ENCODE measurements at regions not wholly inside any gene's neighbourhood (a gene's known extent, or its start where the extent isn't known, plus 50 kb on each side); places are given as distances from the start of the nearest gene placed in this dataset.

GRCh38 chr13:76829572-76830327 is 56.5 kb downstream of the KCTD12 start:
- no peak for TF ChIP-seq GATA3 (IDR thresholded peaks at IDR 0.05; ENCODE audit: low read depth, low read length)
- no peak for TF ChIP-seq GATA2 (IDR thresholded peaks at IDR 0.05; ENCODE audit: low read depth, low read length)

- TF ChIP-seq GATA3 (IDR thresholded peaks at IDR 0.05; ENCODE audit: low read depth, low read length) (no peak), GATA2 (IDR thresholded peaks at IDR 0.05; ENCODE audit: low read depth, low read length) (no peak)
These were observed 57.9 kb downstream of the KCTD12 start for GRCh38 chr13:76828316-76828741.

- no peak for TF ChIP-seq GATA3 (IDR thresholded peaks at IDR 0.05; ENCODE audit: low read depth, low read length)
- TF ChIP-seq GATA2 (IDR thresholded peaks at IDR 0.05; ENCODE audit: low read depth, low read length), result no peak
These were observed 59.7 kb downstream of the KCTD12 start for GRCh38 chr13:76826527-76826926.

- TF ChIP-seq GATA2 (IDR thresholded peaks at IDR 0.05; ENCODE audit: low read depth, low read length) (no peak), GATA3 (IDR thresholded peaks at IDR 0.05; ENCODE audit: low read depth, low read length) (no peak)
These were observed 60.8 kb downstream of the KCTD12 start for GRCh38 chr13:76825430-76825829.

- TF ChIP-seq GATA2 (IDR thresholded peaks at IDR 0.05; ENCODE audit: low read depth, low read length), result no peak
- no peak for TF ChIP-seq GATA3 (IDR thresholded peaks at IDR 0.05; ENCODE audit: low read depth, low read length)
These were observed 62.2 kb downstream of the KCTD12 start for GRCh38 chr13:76823969-76824368.

- TF ChIP-seq GATA3 (IDR thresholded peaks at IDR 0.05; ENCODE audit: low read depth, low read length) (no peak), GATA2 (IDR thresholded peaks at IDR 0.05; ENCODE audit: low read depth, low read length) (no peak)
These were observed 63.4 kb downstream of the KCTD12 start for GRCh38 chr13:76822698-76823267.

GRCh38 chr13:76820759-76821158 is 65.4 kb downstream of the KCTD12 start:
- TF ChIP-seq GATA3 (IDR thresholded peaks at IDR 0.05; ENCODE audit: low read depth, low read length), result no peak
- no peak for TF ChIP-seq GATA2 (IDR thresholded peaks at IDR 0.05; ENCODE audit: low read depth, low read length)

- no peak for TF ChIP-seq GATA2 (IDR thresholded peaks at IDR 0.05; ENCODE audit: low read depth, low read length)
- TF ChIP-seq GATA3 (IDR thresholded peaks at IDR 0.05; ENCODE audit: low read depth, low read length), result no peak
These were observed 69.8 kb downstream of the KCTD12 start for GRCh38 chr13:76816394-76816793.

- TF ChIP-seq GATA3 (IDR thresholded peaks at IDR 0.05; ENCODE audit: low read depth, low read length), result no peak
These were observed 70.9 kb downstream of the KCTD12 start for GRCh38 chr13:76815344-76815743.

- TF ChIP-seq GATA3 (IDR thresholded peaks at IDR 0.05; ENCODE audit: low read depth, low read length), result no peak
- no peak for TF ChIP-seq GATA2 (IDR thresholded peaks at IDR 0.05; ENCODE audit: low read depth, low read length)
These were observed 72.3 kb downstream of the KCTD12 start for GRCh38 chr13:76813891-76814290.

GRCh38 chr13:76813000-76813691 is 73.1 kb downstream of the KCTD12 start:
- no peak for TF ChIP-seq GATA3 (IDR thresholded peaks at IDR 0.05; ENCODE audit: low read depth, low read length)
- TF ChIP-seq GATA2 (IDR thresholded peaks at IDR 0.05; ENCODE audit: low read depth, low read length), result no peak

GRCh38 chr13:76812206-76812897 is 73.9 kb downstream of the KCTD12 start:
- no peak for TF ChIP-seq GATA3 (IDR thresholded peaks at IDR 0.05; ENCODE audit: low read depth, low read length)
- no peak for TF ChIP-seq GATA2 (IDR thresholded peaks at IDR 0.05; ENCODE audit: low read depth, low read length)

- no peak for TF ChIP-seq GATA3 (IDR thresholded peaks at IDR 0.05; ENCODE audit: low read depth, low read length)
- no peak for TF ChIP-seq GATA2 (IDR thresholded peaks at IDR 0.05; ENCODE audit: low read depth, low read length)
These were observed 76.8 kb downstream of the KCTD12 start for GRCh38 chr13:76809389-76809788.

GRCh38 chr13:76808927-76809326 is 77.3 kb downstream of the KCTD12 start:
- TF ChIP-seq GATA3 (IDR thresholded peaks at IDR 0.05; ENCODE audit: low read depth, low read length), result no peak
- no peak for TF ChIP-seq GATA2 (IDR thresholded peaks at IDR 0.05; ENCODE audit: low read depth, low read length)
